Astrocyte (in vitro differentiated cells and primary cell): ENCODE measurements at regions not wholly inside any gene's neighbourhood (a gene's known extent, or its start where the extent isn't known, plus 50 kb on each side); places are given as distances from the start of the nearest gene placed in this dataset.

Experiments
- DNase-seq: peaks from one replicate; pipeline ENCODE4 v3.0.0-alpha.2; 2010; ENCODE audit warnings: low read depth
- FAIRE-seq: peaks from 2 replicates; lab custom pipeline; 2011; peaks lifted over from hg19 to GRCh38; lab: Jason Lieb, UNC
- H2AFZ ChIP-seq: 2 replicates; pipeline ENCODE4 v1.6.0; 2012; ENCODE audit warnings: low read depth, low read length, inconsistent platforms
- H3K27ac ChIP-seq: 2 replicates; pipeline ENCODE4 v1.5.1; 2011; ENCODE audit warnings: low read depth, low read length, inconsistent platforms
- H3K27me3 ChIP-seq: 2 replicates; pipeline ENCODE4 v1.6.0; 2011; ENCODE audit warnings: low read length, inconsistent platforms; ENCODE audit not compliant: insufficient read depth
- H3K36me3 ChIP-seq: 2 replicates; pipeline ENCODE4 v1.5.1; 2011; ENCODE audit warnings: low read length, inconsistent platforms; ENCODE audit not compliant: insufficient read depth
- H3K4me1 ChIP-seq: 2 replicates; pipeline ENCODE4 v1.5.1; 2011; ENCODE audit warnings: low read length, inconsistent platforms; ENCODE audit not compliant: insufficient read depth
- H3K4me2 ChIP-seq: 2 replicates; pipeline ENCODE4 v1.6.0; 2012; ENCODE audit warnings: low read length, inconsistent platforms
- H3K4me3 ChIP-seq: 2 replicates; pipeline ENCODE4 v1.5.1; 2011; ENCODE audit warnings: low read depth, mild to moderate bottlenecking, low read length, inconsistent platforms; ENCODE audit not compliant: insufficient read depth
- H3K79me2 ChIP-seq: 2 replicates; pipeline ENCODE4 v1.6.0; 2012; ENCODE audit warnings: mild to moderate bottlenecking, low read length, inconsistent platforms; ENCODE audit not compliant: insufficient read depth
- H3K9ac ChIP-seq: 2 replicates; pipeline ENCODE4 v1.6.0; 2012; ENCODE audit warnings: mild to moderate bottlenecking, low read length, inconsistent platforms
- H3K9me3 ChIP-seq: 2 replicates; pipeline ENCODE4 v1.5.1; 2012; ENCODE audit warnings: low read depth, mild to moderate bottlenecking, low read length, inconsistent platforms; ENCODE audit not compliant: insufficient read depth
- H4K20me1 ChIP-seq: 2 replicates; pipeline ENCODE4 v1.6.0; 2012; ENCODE audit warnings: low read length, inconsistent platforms; ENCODE audit not compliant: insufficient read depth
- H3K27ac Mint-ChIP-seq: one replicate; pipeline ENCODE4 v1.8.0; 2021; ENCODE audit warnings: mild to moderate bottlenecking, mixed read lengths; ENCODE audit not compliant: unreplicated experiment
- H3K27me3 Mint-ChIP-seq: one replicate; pipeline ENCODE4 v1.8.0; 2021; ENCODE audit warnings: low read depth, mixed read lengths; ENCODE audit not compliant: unreplicated experiment
- H3K36me3 Mint-ChIP-seq: one replicate; pipeline ENCODE4 v1.8.0; 2021; ENCODE audit warnings: low read depth, mixed read lengths; ENCODE audit not compliant: unreplicated experiment
- H3K4me1 Mint-ChIP-seq: one replicate; pipeline ENCODE4 v1.8.0; 2021; ENCODE audit warnings: low read depth, mixed read lengths; ENCODE audit not compliant: unreplicated experiment
- H3K4me3 Mint-ChIP-seq: one replicate; pipeline ENCODE4 v1.8.0; 2021; ENCODE audit warnings: mild to moderate bottlenecking, moderate library complexity, mixed read lengths; ENCODE audit not compliant: unreplicated experiment
- H3K9me3 Mint-ChIP-seq: one replicate; pipeline ENCODE4 v1.8.0; 2021; ENCODE audit warnings: mild to moderate bottlenecking, mixed read lengths; ENCODE audit not compliant: unreplicated experiment
- EZH2 ChIP-seq: IDR thresholded peaks from 2 replicates; pipeline ENCODE4 v1.6.1; 2012; ENCODE audit warnings: mild to moderate bottlenecking, low read length, inconsistent platforms; ENCODE audit not compliant: insufficient read depth
- TF ChIP-seq, protein P1 (sequence below): IDR thresholded peaks from 2 replicates; pipeline ENCODE4 v1.5.1; 2011; ENCODE audit warnings: low read depth, mild to moderate bottlenecking, inconsistent platforms, low read length, moderate library complexity; ENCODE audit not compliant: insufficient read depth

DNA sequence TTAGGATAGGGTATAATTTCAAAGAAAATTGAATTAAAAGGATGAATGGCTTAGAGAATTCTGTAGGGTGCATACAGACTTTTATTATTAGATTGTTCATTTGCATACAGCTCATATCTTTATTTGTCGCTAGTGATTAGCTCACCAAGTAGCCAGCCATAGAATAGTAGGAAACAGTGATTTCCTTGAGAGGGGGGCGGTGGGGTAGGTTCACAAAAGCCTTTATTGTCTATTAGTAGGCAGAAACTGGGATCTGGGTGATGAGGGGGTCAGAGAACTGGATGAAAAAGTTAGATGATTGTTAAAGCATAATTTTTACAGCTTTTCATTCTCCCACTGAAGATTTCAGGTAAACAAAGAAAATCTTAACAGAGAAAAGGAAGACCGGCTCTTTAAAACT lies 77.6 kb upstream of the RAP2B start:
- Mint-ChIP-seq H3K4me3 (no peak overlapping the region), H3K9me3 (no peaks in the 10 kb centered on the region), H3K27me3 (peaks cover 3% of the 10 kb centered on the region), H3K36me3 (no peaks in the 10 kb centered on the region), H3K4me1 (peaks cover 6% of the 10 kb centered on the region), H3K27ac (no peak overlapping the region)
- Histone ChIP-seq H3K4me3 (no peak overlapping the region), H3K27me3 (no peaks in the 10 kb centered on the region), H3K4me1 (peaks cover 3% of the 10 kb centered on the region), H3K9ac (no peak overlapping the region), H3K27ac (no peak overlapping the region), H3K79me2 (no peaks in the 10 kb centered on the region), H3K4me2 (no peak overlapping the region), H3K36me3 (no peaks in the 10 kb centered on the region), H2AFZ (no peak overlapping the region), H3K9me3 (no peaks in the 10 kb centered on the region), H4K20me1 (no peaks in the 10 kb centered on the region)
- FAIRE-seq, result no peak
- DNase-seq, result no peak
- TF ChIP-seq, protein P1, sequence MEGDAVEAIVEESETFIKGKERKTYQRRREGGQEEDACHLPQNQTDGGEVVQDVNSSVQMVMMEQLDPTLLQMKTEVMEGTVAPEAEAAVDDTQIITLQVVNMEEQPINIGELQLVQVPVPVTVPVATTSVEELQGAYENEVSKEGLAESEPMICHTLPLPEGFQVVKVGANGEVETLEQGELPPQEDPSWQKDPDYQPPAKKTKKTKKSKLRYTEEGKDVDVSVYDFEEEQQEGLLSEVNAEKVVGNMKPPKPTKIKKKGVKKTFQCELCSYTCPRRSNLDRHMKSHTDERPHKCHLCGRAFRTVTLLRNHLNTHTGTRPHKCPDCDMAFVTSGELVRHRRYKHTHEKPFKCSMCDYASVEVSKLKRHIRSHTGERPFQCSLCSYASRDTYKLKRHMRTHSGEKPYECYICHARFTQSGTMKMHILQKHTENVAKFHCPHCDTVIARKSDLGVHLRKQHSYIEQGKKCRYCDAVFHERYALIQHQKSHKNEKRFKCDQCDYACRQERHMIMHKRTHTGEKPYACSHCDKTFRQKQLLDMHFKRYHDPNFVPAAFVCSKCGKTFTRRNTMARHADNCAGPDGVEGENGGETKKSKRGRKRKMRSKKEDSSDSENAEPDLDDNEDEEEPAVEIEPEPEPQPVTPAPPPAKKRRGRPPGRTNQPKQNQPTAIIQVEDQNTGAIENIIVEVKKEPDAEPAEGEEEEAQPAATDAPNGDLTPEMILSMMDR, result no peak
- TF ChIP-seq EZH2, result no peak

DNA sequence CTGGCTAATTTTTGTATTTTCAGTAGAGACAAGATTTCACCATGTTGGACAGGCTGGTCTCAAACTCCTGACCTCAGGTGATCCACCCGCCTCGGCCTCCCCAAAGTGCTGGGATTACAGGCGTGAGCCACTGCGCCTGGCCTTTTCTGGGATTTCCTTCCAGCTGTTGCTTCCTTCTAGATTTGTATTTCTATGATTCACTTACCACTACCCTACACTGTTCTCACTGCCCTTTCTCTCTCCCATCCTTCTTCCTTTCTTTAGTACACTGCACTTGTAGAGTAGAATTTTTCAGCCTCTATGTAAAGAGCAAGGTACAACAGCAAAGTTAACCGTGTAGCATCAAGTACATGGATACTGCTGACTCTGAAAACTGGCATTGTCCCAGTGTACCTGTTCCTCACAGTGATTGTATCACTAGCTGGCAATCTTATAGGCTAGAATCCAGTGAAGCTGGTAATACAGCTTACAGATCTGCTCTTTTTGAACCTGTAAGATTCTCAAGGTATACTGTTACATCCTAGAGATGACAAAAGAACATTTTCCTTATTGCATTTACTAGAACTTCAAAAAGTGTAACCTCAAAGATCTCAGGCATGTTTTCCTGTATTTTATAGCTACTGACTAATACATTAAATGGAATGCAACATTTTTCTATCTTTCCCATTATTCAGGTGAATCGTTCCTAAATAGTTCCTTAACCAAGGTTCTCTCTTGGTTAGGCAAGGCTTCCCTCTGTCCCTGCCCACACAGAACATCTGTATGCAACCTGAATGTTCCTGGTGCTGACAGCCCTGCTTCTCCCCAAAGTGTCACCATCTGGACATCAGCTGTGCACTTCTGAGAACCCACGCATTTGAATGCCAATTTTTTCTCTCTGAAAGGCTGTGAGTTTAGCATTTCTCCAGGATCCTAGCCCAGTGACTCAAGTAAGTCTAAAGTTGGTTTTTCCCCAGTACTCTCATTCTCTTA lies 74.1 kb upstream of the RAP2B start:
- no peaks in the 10 kb centered on the region for H3K36me3 Mint-ChIP-seq
- peaks cover 3% of the 10 kb centered on the region for H3K27me3 Mint-ChIP-seq
- H3K4me1 Mint-ChIP-seq, result peaks cover 6% of the 10 kb centered on the region
- Histone ChIP-seq H3K9me3 (no peaks in the 10 kb centered on the region), H3K4me3 (no peak overlapping the region), H3K27ac (no peak overlapping the region), H3K27me3 (no peaks in the 10 kb centered on the region), H4K20me1 (no peaks in the 10 kb centered on the region), H3K4me1 (peaks cover 3% of the 10 kb centered on the region), H3K4me2 (no peak overlapping the region), H3K9ac (no peak overlapping the region), H3K36me3 (no peaks in the 10 kb centered on the region), H2AFZ (no peak overlapping the region), H3K79me2 (no peaks in the 10 kb centered on the region)
- DNase-seq, result peak; percentile 75
- no peak for FAIRE-seq
- no peak overlapping the region for H3K4me3 Mint-ChIP-seq
- H3K27ac Mint-ChIP-seq, result no peak overlapping the region
- TF ChIP-seq, protein P1, result no peak
- no peak for TF ChIP-seq EZH2
- H3K9me3 Mint-ChIP-seq, result no peaks in the 10 kb centered on the region

DNA sequence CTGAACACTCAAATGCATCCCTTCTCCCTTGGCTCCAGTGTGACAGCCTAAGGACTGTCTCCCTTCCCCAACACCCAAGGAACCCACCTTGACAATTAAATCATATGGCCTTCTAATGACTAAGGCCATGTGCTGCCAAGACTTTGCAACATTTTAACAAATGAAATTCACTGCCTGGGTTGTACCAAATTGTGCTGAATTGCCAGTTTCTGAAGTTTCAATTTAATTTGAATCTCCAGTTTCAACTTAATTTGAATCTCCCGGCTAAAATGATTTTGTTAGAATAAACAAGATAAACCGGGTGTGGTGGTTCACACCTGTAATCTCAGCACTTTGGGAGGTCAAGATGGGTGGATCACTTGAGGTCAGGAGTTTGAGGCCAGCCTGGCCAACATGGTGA lies 72.4 kb upstream of the RAP2B start:
- no peak overlapping the region for H3K4me3 Mint-ChIP-seq
- H3K4me2 ChIP-seq, result no peak overlapping the region

More for the DNA sequence above, 72.4 kb upstream of the RAP2B start:
- no peak overlapping the region for H3K27ac Mint-ChIP-seq
- Histone ChIP-seq H4K20me1 (no peaks in the 10 kb centered on the region), H3K4me3 (no peak overlapping the region), H3K27me3 (no peaks in the 10 kb centered on the region), H3K79me2 (no peaks in the 10 kb centered on the region), H2AFZ (no peak overlapping the region), H3K9ac (no peak overlapping the region), H3K27ac (no peak overlapping the region), H3K9me3 (no peaks in the 10 kb centered on the region), H3K4me1 (peaks cover 3% of the 10 kb centered on the region), H3K36me3 (no peaks in the 10 kb centered on the region)
- H3K4me1 Mint-ChIP-seq, result peaks cover 6% of the 10 kb centered on the region
- no peaks in the 10 kb centered on the region for H3K36me3 Mint-ChIP-seq
- FAIRE-seq, result no peak
- no peaks in the 10 kb centered on the region for H3K9me3 Mint-ChIP-seq
- TF ChIP-seq, protein P1, result no peak
- TF ChIP-seq EZH2, result no peak
- no peak for DNase-seq
- peaks cover 3% of the 10 kb centered on the region for H3K27me3 Mint-ChIP-seq
